ENCODE measurements at regions not wholly inside any gene's neighbourhood (a gene's known extent, or its start where the extent isn't known, plus 50 kb on each side); places are given as distances from the start of the nearest gene placed in this dataset.

GRCh38 chr9:134229466-134230091, 65.2 kb upstream of the RNU6ATAC start:
- TF ChIP-seq CTCF (IDR thresholded peaks at IDR 0.05), result no peak
- no peak for TF ChIP-seq POLR2A (IDR thresholded peaks at IDR 0.05)
